Astrocyte (in vitro differentiated cells and primary cell): ENCODE measurements at regions not wholly inside any gene's neighbourhood (a gene's known extent, or its start where the extent isn't known, plus 50 kb on each side); places are given as distances from the start of the nearest gene placed in this dataset.

Experiments used
- DNase-seq: peaks from one replicate; pipeline ENCODE4 v3.0.0-alpha.2; 2010; ENCODE audit warnings: low read depth
- FAIRE-seq: peaks from 2 replicates; lab custom pipeline; 2011; peaks lifted over from hg19 to GRCh38; lab: Jason Lieb, UNC
- H2AFZ ChIP-seq: 2 replicates; pipeline ENCODE4 v1.6.0; 2012; ENCODE audit warnings: low read depth, low read length, inconsistent platforms
- H3K27ac ChIP-seq: 2 replicates; pipeline ENCODE4 v1.5.1; 2011; ENCODE audit warnings: low read depth, low read length, inconsistent platforms
- H3K27me3 ChIP-seq: 2 replicates; pipeline ENCODE4 v1.6.0; 2011; ENCODE audit warnings: low read length, inconsistent platforms; ENCODE audit not compliant: insufficient read depth
- H3K36me3 ChIP-seq: 2 replicates; pipeline ENCODE4 v1.5.1; 2011; ENCODE audit warnings: low read length, inconsistent platforms; ENCODE audit not compliant: insufficient read depth
- H3K4me1 ChIP-seq: 2 replicates; pipeline ENCODE4 v1.5.1; 2011; ENCODE audit warnings: low read length, inconsistent platforms; ENCODE audit not compliant: insufficient read depth
- H3K4me2 ChIP-seq: 2 replicates; pipeline ENCODE4 v1.6.0; 2012; ENCODE audit warnings: low read length, inconsistent platforms
- H3K4me3 ChIP-seq: 2 replicates; pipeline ENCODE4 v1.5.1; 2011; ENCODE audit warnings: low read depth, mild to moderate bottlenecking, low read length, inconsistent platforms; ENCODE audit not compliant: insufficient read depth
- H3K79me2 ChIP-seq: 2 replicates; pipeline ENCODE4 v1.6.0; 2012; ENCODE audit warnings: mild to moderate bottlenecking, low read length, inconsistent platforms; ENCODE audit not compliant: insufficient read depth
- H3K9ac ChIP-seq: 2 replicates; pipeline ENCODE4 v1.6.0; 2012; ENCODE audit warnings: mild to moderate bottlenecking, low read length, inconsistent platforms
- H3K9me3 ChIP-seq: 2 replicates; pipeline ENCODE4 v1.5.1; 2012; ENCODE audit warnings: low read depth, mild to moderate bottlenecking, low read length, inconsistent platforms; ENCODE audit not compliant: insufficient read depth
- H4K20me1 ChIP-seq: 2 replicates; pipeline ENCODE4 v1.6.0; 2012; ENCODE audit warnings: low read length, inconsistent platforms; ENCODE audit not compliant: insufficient read depth
- H3K27ac Mint-ChIP-seq: one replicate; pipeline ENCODE4 v1.8.0; 2021; ENCODE audit warnings: mild to moderate bottlenecking, mixed read lengths; ENCODE audit not compliant: unreplicated experiment
- H3K27me3 Mint-ChIP-seq: one replicate; pipeline ENCODE4 v1.8.0; 2021; ENCODE audit warnings: low read depth, mixed read lengths; ENCODE audit not compliant: unreplicated experiment
- H3K36me3 Mint-ChIP-seq: one replicate; pipeline ENCODE4 v1.8.0; 2021; ENCODE audit warnings: low read depth, mixed read lengths; ENCODE audit not compliant: unreplicated experiment
- H3K4me1 Mint-ChIP-seq: one replicate; pipeline ENCODE4 v1.8.0; 2021; ENCODE audit warnings: low read depth, mixed read lengths; ENCODE audit not compliant: unreplicated experiment
- H3K4me3 Mint-ChIP-seq: one replicate; pipeline ENCODE4 v1.8.0; 2021; ENCODE audit warnings: mild to moderate bottlenecking, moderate library complexity, mixed read lengths; ENCODE audit not compliant: unreplicated experiment
- H3K9me3 Mint-ChIP-seq: one replicate; pipeline ENCODE4 v1.8.0; 2021; ENCODE audit warnings: mild to moderate bottlenecking, mixed read lengths; ENCODE audit not compliant: unreplicated experiment
- EZH2 ChIP-seq: IDR thresholded peaks from 2 replicates; pipeline ENCODE4 v1.6.1; 2012; ENCODE audit warnings: mild to moderate bottlenecking, low read length, inconsistent platforms; ENCODE audit not compliant: insufficient read depth
- TF ChIP-seq, protein P1 (sequence below): IDR thresholded peaks from 2 replicates; pipeline ENCODE4 v1.5.1; 2011; ENCODE audit warnings: low read depth, mild to moderate bottlenecking, inconsistent platforms, low read length, moderate library complexity; ENCODE audit not compliant: insufficient read depth

DNA sequence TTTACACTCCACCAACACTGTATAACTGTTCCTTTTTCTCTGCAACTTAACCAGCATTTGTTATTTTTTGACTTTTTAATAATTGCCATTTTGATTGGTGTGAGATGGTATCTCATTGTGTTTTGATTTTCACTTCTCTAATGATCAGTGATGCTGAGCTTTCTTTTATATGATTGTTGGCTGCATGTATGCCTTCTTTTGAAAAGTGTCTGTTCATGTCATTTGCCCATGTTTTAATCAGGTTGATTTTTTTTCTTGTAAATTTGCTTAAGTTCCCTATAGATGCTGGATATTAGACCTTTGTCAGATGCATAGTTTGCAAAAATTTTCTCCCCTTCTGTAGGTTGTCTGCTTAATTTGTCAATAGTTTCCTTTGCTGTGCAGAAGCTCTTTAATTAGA, 263.0 kb downstream of the MBNL1 start:
- no peak for FAIRE-seq
- peaks cover 6% of the 10 kb centered on the region for H3K9me3 Mint-ChIP-seq

DNA sequence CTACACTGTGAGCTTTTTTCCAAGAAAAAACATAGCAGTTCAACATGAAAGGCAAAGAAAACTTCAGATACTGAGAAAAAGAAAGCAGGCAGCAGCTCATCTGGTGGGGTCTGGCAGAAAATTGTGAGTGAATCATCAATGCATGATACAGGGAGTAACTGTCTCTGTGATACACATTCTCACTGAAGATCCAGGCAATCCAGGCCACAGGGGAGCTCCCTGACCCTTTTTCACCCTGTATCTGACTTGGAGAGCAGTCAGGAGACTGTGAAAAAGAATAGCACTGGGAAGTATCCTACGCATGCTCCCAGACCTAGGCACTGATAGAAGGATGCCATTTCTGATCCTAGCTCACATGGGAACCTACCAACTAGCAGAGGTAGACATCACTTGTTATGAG, 269.8 kb downstream of the MBNL1 start:
- Mint-ChIP-seq H3K27me3 (peaks cover 6% of the 10 kb centered on the region), H3K9me3 (peaks cover 5% of the 10 kb centered on the region), H3K27ac (no peak overlapping the region), H3K4me3 (no peak overlapping the region), H3K36me3 (peaks cover 4% of the 10 kb centered on the region), H3K4me1 (no peaks in the 10 kb centered on the region)
- H3K9ac ChIP-seq: no peak overlapping the region
- H3K4me3 ChIP-seq: no peak overlapping the region
- DNase-seq (no peak), FAIRE-seq (no peak)
- H4K20me1 ChIP-seq: no peaks in the 10 kb centered on the region
- H3K4me2 ChIP-seq: no peak overlapping the region
- H3K36me3 ChIP-seq: no peaks in the 10 kb centered on the region
- H2AFZ ChIP-seq: no peak overlapping the region
- no peaks in the 10 kb centered on the region for H3K79me2 ChIP-seq
- H3K4me1 ChIP-seq: no peaks in the 10 kb centered on the region
- peaks cover 2% of the 10 kb centered on the region for H3K27me3 ChIP-seq
- H3K27ac ChIP-seq: no peak overlapping the region
- TF ChIP-seq, protein P1, sequence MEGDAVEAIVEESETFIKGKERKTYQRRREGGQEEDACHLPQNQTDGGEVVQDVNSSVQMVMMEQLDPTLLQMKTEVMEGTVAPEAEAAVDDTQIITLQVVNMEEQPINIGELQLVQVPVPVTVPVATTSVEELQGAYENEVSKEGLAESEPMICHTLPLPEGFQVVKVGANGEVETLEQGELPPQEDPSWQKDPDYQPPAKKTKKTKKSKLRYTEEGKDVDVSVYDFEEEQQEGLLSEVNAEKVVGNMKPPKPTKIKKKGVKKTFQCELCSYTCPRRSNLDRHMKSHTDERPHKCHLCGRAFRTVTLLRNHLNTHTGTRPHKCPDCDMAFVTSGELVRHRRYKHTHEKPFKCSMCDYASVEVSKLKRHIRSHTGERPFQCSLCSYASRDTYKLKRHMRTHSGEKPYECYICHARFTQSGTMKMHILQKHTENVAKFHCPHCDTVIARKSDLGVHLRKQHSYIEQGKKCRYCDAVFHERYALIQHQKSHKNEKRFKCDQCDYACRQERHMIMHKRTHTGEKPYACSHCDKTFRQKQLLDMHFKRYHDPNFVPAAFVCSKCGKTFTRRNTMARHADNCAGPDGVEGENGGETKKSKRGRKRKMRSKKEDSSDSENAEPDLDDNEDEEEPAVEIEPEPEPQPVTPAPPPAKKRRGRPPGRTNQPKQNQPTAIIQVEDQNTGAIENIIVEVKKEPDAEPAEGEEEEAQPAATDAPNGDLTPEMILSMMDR: no peak
- no peak for TF ChIP-seq EZH2
- peaks cover 3% of the 10 kb centered on the region for H3K9me3 ChIP-seq

More for the DNA sequence above, 263.0 kb downstream of the MBNL1 start:
- Histone ChIP-seq H3K36me3 (no peaks in the 10 kb centered on the region), H4K20me1 (no peaks in the 10 kb centered on the region), H3K4me1 (no peaks in the 10 kb centered on the region), H2AFZ (no peak overlapping the region), H3K79me2 (no peaks in the 10 kb centered on the region), H3K4me3 (no peak overlapping the region), H3K27me3 (peaks cover 2% of the 10 kb centered on the region), H3K4me2 (no peak overlapping the region), H3K27ac (no peak overlapping the region), H3K9me3 (no peaks in the 10 kb centered on the region), H3K9ac (no peak overlapping the region)
- TF ChIP-seq EZH2: no peak
- DNase-seq: no peak
- no peaks in the 10 kb centered on the region for H3K36me3 Mint-ChIP-seq
- H3K4me1 Mint-ChIP-seq: no peaks in the 10 kb centered on the region
- no peaks in the 10 kb centered on the region for H3K27me3 Mint-ChIP-seq
- no peak overlapping the region for H3K27ac Mint-ChIP-seq
- no peak overlapping the region for H3K4me3 Mint-ChIP-seq

DNA sequence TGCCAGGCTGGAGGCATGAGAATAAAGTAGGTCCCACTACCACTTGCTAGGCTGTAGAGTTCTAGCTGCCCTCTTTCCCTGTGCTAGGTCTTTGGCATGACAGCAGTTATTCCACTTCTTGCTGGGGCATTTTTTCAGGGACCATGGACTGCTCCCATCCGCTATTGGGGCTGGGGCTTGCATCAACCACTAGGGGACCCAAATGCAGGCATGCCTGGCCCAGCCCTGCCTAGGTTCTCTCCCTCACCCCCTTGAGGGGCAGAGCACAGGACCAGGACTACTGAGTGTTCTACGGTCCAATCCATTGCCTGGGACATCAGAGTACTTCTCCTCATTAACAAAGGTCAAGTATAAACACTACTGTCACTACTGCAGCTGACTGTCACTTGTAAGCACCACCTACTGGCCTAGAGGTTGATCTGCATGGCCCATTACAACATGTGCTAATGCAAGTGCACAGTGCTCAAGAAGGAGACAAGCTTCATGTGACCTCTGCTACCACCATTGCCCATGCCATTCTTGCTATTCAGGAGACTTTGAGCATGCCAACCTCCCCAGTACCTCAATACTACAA, 270.5 kb downstream of the MBNL1 start:
- H2AFZ ChIP-seq: no peak overlapping the region
- TF ChIP-seq EZH2: no peak
- TF ChIP-seq, protein P1: no peak
- no peaks in the 10 kb centered on the region for H4K20me1 ChIP-seq
- Mint-ChIP-seq H3K27me3 (peaks cover 6% of the 10 kb centered on the region), H3K27ac (no peak overlapping the region), H3K36me3 (peaks cover 4% of the 10 kb centered on the region), H3K4me3 (no peak overlapping the region), H3K4me1 (no peaks in the 10 kb centered on the region), H3K9me3 (peaks cover 2% of the 10 kb centered on the region)
- H3K4me3 ChIP-seq: no peak overlapping the region
- H3K4me1 ChIP-seq: no peaks in the 10 kb centered on the region
- no peaks in the 10 kb centered on the region for H3K79me2 ChIP-seq
- H3K27ac ChIP-seq: no peak overlapping the region
- no peak overlapping the region for H3K9ac ChIP-seq
- DNase-seq (no peak), FAIRE-seq (no peak)
- H3K27me3 ChIP-seq: peaks cover 2% of the 10 kb centered on the region
- H3K9me3 ChIP-seq: peaks cover 3% of the 10 kb centered on the region
- no peak overlapping the region for H3K4me2 ChIP-seq
- no peaks in the 10 kb centered on the region for H3K36me3 ChIP-seq
